ENCODE measurements at regions not wholly inside any gene's neighbourhood (a gene's known extent, or its start where the extent isn't known, plus 50 kb on each side); places are given as distances from the start of the nearest gene placed in this dataset.

DNA sequence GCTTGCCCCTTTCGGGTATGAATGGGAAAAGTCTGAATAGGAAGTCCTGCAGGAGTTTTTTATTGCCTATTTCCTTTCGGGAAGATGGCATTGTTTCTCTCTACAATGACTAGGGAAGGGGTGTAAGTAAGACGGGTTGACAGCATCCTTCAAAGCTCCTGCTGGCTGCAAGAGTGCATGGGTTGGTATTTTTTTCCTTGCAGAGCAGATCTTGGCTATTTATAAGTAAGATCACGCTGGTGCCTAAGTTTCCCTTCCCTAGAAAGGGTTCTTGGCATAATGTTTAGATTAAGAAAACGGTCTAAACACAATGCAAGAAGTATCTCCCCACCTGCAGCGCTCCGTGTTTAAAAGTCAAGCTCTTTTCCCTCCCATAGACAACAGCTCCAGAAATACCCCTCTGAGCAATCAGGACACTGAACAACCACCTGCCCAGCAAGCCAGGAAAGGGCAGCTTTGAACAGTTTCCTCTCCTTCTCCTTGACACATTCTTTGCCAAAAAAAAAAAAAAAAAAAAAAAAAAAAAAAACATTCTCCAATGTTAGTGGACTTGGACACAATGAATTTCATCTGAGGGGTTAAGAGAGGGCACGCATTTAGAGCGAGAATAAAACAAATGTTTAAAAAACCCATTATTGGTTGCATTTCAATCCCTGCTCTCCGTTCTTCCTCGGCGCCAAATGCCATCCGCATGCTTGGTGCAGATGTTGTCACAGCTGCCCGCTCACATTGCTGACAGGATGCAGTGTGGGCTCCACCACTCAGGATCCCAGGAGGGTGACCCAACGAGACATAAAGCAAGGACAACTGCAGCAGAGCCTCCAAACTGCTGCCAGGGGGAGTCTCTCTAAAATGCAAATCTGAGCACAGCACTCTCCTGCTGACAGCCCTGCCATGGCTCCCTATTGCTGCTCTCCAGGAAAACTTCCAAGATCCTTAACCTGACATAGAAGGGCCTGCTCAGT lies 427.4 kb upstream of the MGMT start:
- Histone ChIP-seq H3K9me3 (ENCODE audit: control insufficient read depth, insufficient read depth, low read depth, low read length) (0 out of 2 replicates have a peak, but pooled peaks cover 2% of the 10 kb centered on the region), H3K4me1 (ENCODE audit: control insufficient read depth, insufficient read depth, low read length) (peaks cover 8% of the 10 kb centered on the region; the same call in 1 of the 2 replicates), H3K27ac (ENCODE audit: low read depth, low read length) (no peak overlapping the region), H3K9ac (ENCODE audit: low read length) (no peak overlapping the region), H3K27me3 (ENCODE audit: control insufficient read depth, insufficient read depth, low read length) (no peaks in the 10 kb centered on the region), H3K4me3 (ENCODE audit: low read depth, low read length) (no peak overlapping the region), H3K36me3 (ENCODE audit: control insufficient read depth, insufficient read depth, low read length) (no peaks in the 10 kb centered on the region)

DNA sequence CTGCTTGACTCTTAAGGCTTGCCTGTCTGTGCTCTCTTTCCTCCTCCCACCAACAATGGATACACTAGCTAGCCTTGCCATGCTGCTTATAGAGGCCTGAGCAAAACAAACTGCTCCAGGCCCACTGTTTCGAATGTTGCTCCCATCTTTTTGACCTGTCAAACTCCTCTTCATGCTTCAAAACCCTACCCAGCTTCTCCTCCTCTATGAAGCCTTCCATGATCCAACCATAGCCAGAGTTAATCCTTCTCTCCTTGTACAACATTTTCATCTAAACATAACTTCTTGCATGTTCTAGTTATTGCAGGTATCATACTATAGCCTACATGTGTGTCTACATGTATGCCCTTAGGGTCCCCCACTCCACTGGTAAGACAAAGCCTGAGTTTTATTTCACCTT lies 426.7 kb upstream of the MGMT start:
- Histone ChIP-seq H3K4me1 (ENCODE audit: control insufficient read depth, insufficient read depth, low read length) (peaks cover 8% of the 10 kb centered on the region; the same call in 1 of the 2 replicates), H3K9ac (ENCODE audit: low read length) (no peak overlapping the region), H3K27ac (ENCODE audit: low read depth, low read length) (no peak overlapping the region), H3K4me3 (ENCODE audit: low read depth, low read length) (no peak overlapping the region), H3K9me3 (ENCODE audit: control insufficient read depth, insufficient read depth, low read depth, low read length) (0 out of 2 replicates have a peak, but pooled peaks cover 2% of the 10 kb centered on the region), H3K36me3 (ENCODE audit: control insufficient read depth, insufficient read depth, low read length) (no peaks in the 10 kb centered on the region), H3K27me3 (ENCODE audit: control insufficient read depth, insufficient read depth, low read length) (no peaks in the 10 kb centered on the region)

DNA sequence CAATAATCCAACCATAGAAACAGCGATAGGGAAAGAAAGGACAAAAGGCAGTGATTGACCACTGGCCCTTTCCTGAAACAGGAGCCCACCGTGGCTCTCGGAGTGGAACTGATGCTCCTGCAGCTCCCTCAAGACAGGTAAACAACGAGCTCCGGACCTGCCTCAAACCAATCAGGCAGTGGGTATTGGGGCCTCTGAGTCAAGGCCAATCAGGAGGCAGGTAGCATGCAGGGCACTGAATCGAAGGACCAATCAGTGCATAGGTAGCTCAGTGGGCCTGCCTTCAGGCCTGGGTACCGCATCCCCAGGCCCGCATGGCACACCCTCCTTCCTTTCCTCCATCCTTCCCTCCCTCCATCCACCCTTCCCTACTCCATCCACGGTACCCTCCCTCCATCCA lies 425.1 kb upstream of the MGMT start:
- Histone ChIP-seq H3K4me1 (ENCODE audit: control insufficient read depth, insufficient read depth, low read length) (peaks cover 8% of the 10 kb centered on the region; the same call in 1 of the 2 replicates), H3K27ac (ENCODE audit: low read depth, low read length) (no peak overlapping the region), H3K9ac (ENCODE audit: low read length) (no peak overlapping the region), H3K4me3 (ENCODE audit: low read depth, low read length) (no peak overlapping the region), H3K36me3 (ENCODE audit: control insufficient read depth, insufficient read depth, low read length) (no peaks in the 10 kb centered on the region), H3K9me3 (ENCODE audit: control insufficient read depth, insufficient read depth, low read depth, low read length) (0 out of 2 replicates have a peak, but pooled peaks cover 2% of the 10 kb centered on the region), H3K27me3 (ENCODE audit: control insufficient read depth, insufficient read depth, low read length) (no peaks in the 10 kb centered on the region)

DNA sequence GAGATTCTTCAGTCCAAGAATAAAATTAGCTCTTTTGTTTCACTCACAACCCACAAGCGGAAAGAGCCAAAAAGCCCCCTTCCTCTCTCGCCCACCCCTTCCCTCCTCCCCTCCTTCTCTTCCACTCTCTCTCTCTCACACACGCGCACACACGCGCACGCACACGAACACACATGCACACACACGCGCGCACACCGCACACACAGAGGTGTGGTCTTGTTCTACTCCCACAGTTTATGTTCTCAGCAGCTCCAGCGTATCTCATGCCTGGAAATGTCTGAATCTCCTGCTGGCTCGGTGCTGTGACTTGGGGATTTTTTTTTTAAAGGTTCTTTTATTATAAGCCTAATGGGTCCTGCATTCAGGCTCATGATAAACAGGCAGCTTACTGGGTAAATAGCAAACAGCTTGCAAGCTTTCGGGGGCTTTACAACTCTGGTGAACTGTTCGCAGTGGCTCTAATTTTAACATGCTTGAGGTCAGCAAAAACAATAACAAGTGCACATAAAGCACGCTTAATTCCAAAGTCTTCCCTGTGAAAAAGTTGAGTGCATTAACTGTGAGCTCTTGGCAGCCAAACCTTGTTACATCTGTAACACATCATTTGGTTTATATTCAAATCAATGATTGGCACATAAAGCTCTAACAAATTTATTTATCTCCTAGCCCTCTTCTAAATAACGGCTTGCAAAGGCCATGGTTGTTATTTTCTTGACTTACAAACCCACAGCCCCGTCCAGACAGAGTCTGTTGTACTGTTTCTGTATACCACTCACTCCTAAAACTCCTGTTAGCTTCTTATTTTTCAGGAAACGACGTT lies 424.1 kb upstream of the MGMT start:
- H3K36me3 ChIP-seq (ENCODE audit: control insufficient read depth, insufficient read depth, low read length) = no peaks in the 10 kb centered on the region
- H3K9ac ChIP-seq (ENCODE audit: low read length) = no peak overlapping the region
- 0 out of 2 replicates have a peak, but pooled peaks cover 2% of the 10 kb centered on the region for H3K9me3 ChIP-seq (ENCODE audit: control insufficient read depth, insufficient read depth, low read depth, low read length)
- no peaks in the 10 kb centered on the region for H3K27me3 ChIP-seq (ENCODE audit: control insufficient read depth, insufficient read depth, low read length)
- no peak overlapping the region for H3K4me3 ChIP-seq (ENCODE audit: low read depth, low read length)
- peaks cover 8% of the 10 kb centered on the region; the same call in 1 of the 2 replicates for H3K4me1 ChIP-seq (ENCODE audit: control insufficient read depth, insufficient read depth, low read length)
- H3K27ac ChIP-seq (ENCODE audit: low read depth, low read length) = no peak overlapping the region

DNA sequence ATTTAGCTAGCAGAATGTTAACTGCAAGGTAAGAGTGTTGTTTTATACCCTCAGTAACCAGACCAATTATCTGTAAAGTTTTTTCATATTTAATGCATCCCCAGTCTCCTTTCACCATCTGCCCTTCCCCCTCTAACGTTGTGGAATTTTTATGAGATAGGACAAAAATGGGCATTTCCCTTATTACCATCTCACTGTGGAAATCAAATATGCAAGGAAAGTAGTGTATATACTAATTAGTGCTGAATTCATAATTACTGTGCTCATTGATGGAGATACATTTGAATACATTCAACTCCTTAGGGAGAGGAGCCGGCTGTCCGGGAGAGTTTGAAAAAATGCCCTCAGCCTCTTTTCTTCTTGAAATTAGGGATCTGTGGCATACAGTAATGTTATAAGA lies 423.4 kb upstream of the MGMT start:
- no peaks in the 10 kb centered on the region for H3K27me3 ChIP-seq (ENCODE audit: control insufficient read depth, insufficient read depth, low read length)
- no peak overlapping the region for H3K9ac ChIP-seq (ENCODE audit: low read length)
- no peaks in the 10 kb centered on the region for H3K36me3 ChIP-seq (ENCODE audit: control insufficient read depth, insufficient read depth, low read length)
- H3K9me3 ChIP-seq (ENCODE audit: control insufficient read depth, insufficient read depth, low read depth, low read length) = 0 out of 2 replicates have a peak, but pooled peaks cover 2% of the 10 kb centered on the region
- no peak overlapping the region for H3K27ac ChIP-seq (ENCODE audit: low read depth, low read length)
- peaks cover 8% of the 10 kb centered on the region for H3K4me1 ChIP-seq (ENCODE audit: control insufficient read depth, insufficient read depth, low read length)
- H3K4me3 ChIP-seq (ENCODE audit: low read depth, low read length) = no peak overlapping the region

DNA sequence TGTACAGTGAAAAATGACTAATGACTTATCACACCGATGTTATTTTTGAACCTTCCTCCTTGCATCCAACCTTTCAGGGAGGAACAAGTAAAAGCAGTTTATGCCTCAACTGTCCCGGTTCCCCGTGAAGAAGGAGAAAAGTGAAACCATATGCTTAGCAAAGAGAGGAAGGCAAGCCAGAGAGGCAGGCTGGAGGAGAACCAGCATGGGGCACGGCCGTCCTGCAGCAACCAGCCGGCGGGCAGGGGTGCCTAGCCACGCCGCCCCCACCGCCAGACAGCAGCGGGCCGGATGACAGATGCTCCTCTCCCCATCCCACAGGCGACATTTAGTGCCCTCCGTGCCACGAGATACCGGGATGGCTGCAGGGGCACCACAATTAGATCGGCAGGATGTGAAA lies 421.4 kb upstream of the MGMT start:
- no peak overlapping the region for H3K4me3 ChIP-seq (ENCODE audit: low read depth, low read length)
- no peaks in the 10 kb centered on the region; the same call in 1 of the 2 replicates for H3K4me1 ChIP-seq (ENCODE audit: control insufficient read depth, insufficient read depth, low read length)
- H3K9me3 ChIP-seq (ENCODE audit: control insufficient read depth, insufficient read depth, low read depth, low read length) = 0 out of 2 replicates have a peak, but pooled peaks cover 2% of the 10 kb centered on the region
- no peak overlapping the region for H3K9ac ChIP-seq (ENCODE audit: low read length)
- H3K36me3 ChIP-seq (ENCODE audit: control insufficient read depth, insufficient read depth, low read length) = no peaks in the 10 kb centered on the region
- no peak overlapping the region for H3K27ac ChIP-seq (ENCODE audit: low read depth, low read length)
- H3K27me3 ChIP-seq (ENCODE audit: control insufficient read depth, insufficient read depth, low read length) = no peaks in the 10 kb centered on the region

DNA sequence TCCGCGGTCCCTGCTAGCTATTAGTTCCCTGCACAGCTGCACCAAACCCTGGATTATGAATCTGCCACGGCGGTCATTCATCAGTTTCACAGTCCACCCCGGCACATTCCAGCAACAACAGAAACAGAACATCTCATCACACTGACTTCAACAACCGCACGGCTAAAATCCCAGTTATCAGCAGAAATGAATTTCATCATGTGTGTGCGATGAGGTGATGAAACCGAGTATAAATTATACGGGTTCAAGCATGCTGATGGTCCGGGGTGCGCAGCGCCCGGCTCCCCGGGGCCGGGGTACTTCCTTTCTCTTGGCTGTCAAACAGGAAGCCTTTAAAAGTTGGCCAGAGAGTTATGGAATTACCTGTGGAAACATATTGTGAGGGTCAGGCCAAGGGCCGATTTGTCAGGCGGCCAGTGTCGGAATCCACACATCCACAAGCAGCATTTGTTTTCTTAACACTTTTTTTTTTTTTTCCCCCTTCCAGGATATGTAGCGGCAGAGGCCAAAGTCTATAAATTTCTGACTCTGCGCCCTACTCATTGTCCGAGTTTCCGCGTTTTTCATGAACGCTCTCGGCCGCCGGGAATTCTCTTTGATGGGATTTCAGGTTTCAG lies 420.9 kb upstream of the MGMT start:
- 0 out of 2 replicates have a peak, but pooled peaks cover 2% of the 10 kb centered on the region for H3K9me3 ChIP-seq (ENCODE audit: control insufficient read depth, insufficient read depth, low read depth, low read length)
- no peaks in the 10 kb centered on the region for H3K27me3 ChIP-seq (ENCODE audit: control insufficient read depth, insufficient read depth, low read length)
- no peak overlapping the region for H3K4me3 ChIP-seq (ENCODE audit: low read depth, low read length)
- H3K36me3 ChIP-seq (ENCODE audit: control insufficient read depth, insufficient read depth, low read length) = no peaks in the 10 kb centered on the region
- no peak overlapping the region for H3K9ac ChIP-seq (ENCODE audit: low read length)
- no peak overlapping the region for H3K27ac ChIP-seq (ENCODE audit: low read depth, low read length)
- H3K4me1 ChIP-seq (ENCODE audit: control insufficient read depth, insufficient read depth, low read length) = no peaks in the 10 kb centered on the region; the same call in 1 of the 2 replicates

DNA sequence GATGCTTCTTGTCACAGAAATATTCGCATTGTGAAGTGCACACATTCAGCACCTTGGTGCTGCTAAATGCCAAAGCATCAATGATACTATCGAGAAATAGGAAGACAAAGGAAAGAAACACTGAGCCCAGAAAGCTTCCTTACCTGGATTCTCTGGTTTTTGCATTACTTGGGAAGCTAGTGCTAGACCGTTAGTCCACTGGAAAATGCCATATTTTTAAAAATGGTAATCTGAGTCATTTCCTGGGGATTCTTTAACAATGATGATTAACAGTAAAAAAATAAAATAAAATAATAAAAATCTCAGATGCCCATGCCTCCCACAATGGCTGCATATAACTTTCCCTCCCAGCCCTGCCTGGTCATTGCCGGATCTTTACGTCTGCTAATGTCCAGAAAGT lies 420.1 kb upstream of the MGMT start:
- Histone ChIP-seq H3K4me3 (ENCODE audit: low read depth, low read length) (no peak overlapping the region), H3K36me3 (ENCODE audit: control insufficient read depth, insufficient read depth, low read length) (no peaks in the 10 kb centered on the region), H3K4me1 (ENCODE audit: control insufficient read depth, insufficient read depth, low read length) (no peaks in the 10 kb centered on the region; the same call in 1 of the 2 replicates), H3K27ac (ENCODE audit: low read depth, low read length) (no peak overlapping the region), H3K9me3 (ENCODE audit: control insufficient read depth, insufficient read depth, low read depth, low read length) (0 out of 2 replicates have a peak, but pooled peaks cover 1% of the 10 kb centered on the region), H3K27me3 (ENCODE audit: control insufficient read depth, insufficient read depth, low read length) (no peaks in the 10 kb centered on the region), H3K9ac (ENCODE audit: low read length) (no peak overlapping the region)

DNA sequence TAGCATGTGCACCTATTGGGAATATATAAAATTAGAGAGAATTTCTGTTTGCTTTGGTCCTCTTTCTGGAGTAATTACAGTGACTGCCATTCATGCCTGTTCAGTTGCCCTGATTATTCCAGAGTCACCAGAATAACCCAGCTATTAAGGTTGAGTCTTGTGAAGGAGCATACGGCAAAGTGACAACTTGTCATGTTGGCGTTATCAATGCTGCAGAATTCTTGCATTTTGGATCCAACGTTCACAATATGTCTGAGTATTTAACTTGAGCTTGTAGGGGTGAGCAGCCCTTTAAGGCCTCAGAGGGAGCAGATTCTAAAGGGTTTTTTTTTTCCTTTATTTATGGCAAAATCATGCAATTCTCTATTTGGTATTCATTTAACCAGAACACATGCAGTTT lies 419.4 kb upstream of the MGMT start:
- H3K9me3 ChIP-seq (ENCODE audit: control insufficient read depth, insufficient read depth, low read depth, low read length) = no peaks in the 10 kb centered on the region

DNA sequence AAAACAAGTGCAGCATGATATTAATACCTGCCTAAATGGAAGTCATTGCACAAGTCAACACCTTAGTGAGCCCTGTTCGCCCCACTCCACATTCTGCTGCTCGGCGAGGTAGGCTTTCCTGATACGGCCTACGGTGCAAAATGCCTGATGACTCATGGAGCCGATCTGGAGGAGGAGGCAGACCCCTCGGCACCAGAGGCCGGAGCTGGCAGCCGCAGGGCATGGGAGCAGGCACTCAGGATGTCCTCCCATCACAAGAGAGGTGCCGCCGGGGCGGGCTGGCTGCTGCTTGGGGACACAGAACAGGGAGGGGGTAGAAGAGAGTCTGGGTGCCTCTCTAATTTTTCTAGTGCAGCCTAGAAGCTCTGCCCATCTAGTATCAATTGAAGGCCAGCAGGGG lies 418.5 kb upstream of the MGMT start:
- Histone ChIP-seq H3K36me3 (ENCODE audit: control insufficient read depth, insufficient read depth, low read length) (no peaks in the 10 kb centered on the region), H3K4me1 (ENCODE audit: control insufficient read depth, insufficient read depth, low read length) (no peaks in the 10 kb centered on the region; the same call in 1 of the 2 replicates), H3K9me3 (ENCODE audit: control insufficient read depth, insufficient read depth, low read depth, low read length) (no peaks in the 10 kb centered on the region), H3K27me3 (ENCODE audit: control insufficient read depth, insufficient read depth, low read length) (no peaks in the 10 kb centered on the region), H3K4me3 (ENCODE audit: low read depth, low read length) (no peak overlapping the region), H3K9ac (ENCODE audit: low read length) (no peak overlapping the region), H3K27ac (ENCODE audit: low read depth, low read length) (no peak overlapping the region)

More for the DNA sequence above, 419.4 kb upstream of the MGMT start:
- Histone ChIP-seq H3K4me1 (ENCODE audit: control insufficient read depth, insufficient read depth, low read length) (no peaks in the 10 kb centered on the region; the same call in 1 of the 2 replicates), H3K27me3 (ENCODE audit: control insufficient read depth, insufficient read depth, low read length) (no peaks in the 10 kb centered on the region), H3K9ac (ENCODE audit: low read length) (no peak overlapping the region), H3K36me3 (ENCODE audit: control insufficient read depth, insufficient read depth, low read length) (no peaks in the 10 kb centered on the region), H3K4me3 (ENCODE audit: low read depth, low read length) (no peak overlapping the region), H3K27ac (ENCODE audit: low read depth, low read length) (no peak overlapping the region)

All from HUES6 (cell line).